ENCODE measurements at regions not wholly inside any gene's neighbourhood (a gene's known extent, or its start where the extent isn't known, plus 50 kb on each side); places are given as distances from the start of the nearest gene placed in this dataset.

DNA sequence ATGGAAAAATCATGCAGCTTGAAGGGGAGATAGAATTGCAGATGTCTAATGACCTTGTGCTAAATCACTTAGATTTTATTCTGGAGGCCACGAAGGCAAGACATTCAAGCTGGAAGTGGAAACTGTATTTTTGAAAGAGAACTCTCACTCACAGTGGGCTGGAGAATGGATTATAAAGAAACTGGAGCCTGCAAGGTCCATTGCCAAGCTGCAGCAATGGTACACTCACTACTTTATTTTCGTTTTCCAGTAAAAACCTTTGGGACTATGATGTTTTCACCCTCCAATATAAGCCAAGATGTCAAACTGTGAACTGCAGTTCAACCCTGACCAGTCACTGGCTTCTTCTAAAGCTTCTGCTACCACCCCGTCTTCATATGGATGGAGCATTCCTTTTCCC is 62.0 kb downstream of the SKIDA1 start:
- Histone ChIP-seq H3K4me3 (ENCODE audit: low read depth in 2 of 2, low read length in 2 of 2) (no peak overlapping the region), H3K9me3 (ENCODE audit: control insufficient read depth, insufficient read depth, low read depth, low read length) (no peaks in the 10 kb centered on the region), H3K4me1 (ENCODE audit: control insufficient read depth, insufficient read depth, low read length) (no peaks in the 10 kb centered on the region), H3K27me3 (ENCODE audit: control insufficient read depth, insufficient read depth, low read length) (no peaks in the 10 kb centered on the region), H3K36me3 (ENCODE audit: control insufficient read depth, insufficient read depth, low read length) (no peaks in the 10 kb centered on the region), H3K27ac (ENCODE audit: low read length) (peak overlapping the region; percentile 11; the same call in 1 of the 2 replicates)
- ATAC-seq (no peak), DNase-seq (ENCODE audit: low read depth, low spot score) (no peak)
- intact Hi-C loops (cut with micrococcal nuclease; ENCODE audit: unreplicated experiment) = no loop called here
- ChIA-PET CTCF (no interaction called here), POLR2A (no interaction called here)
- in situ Hi-C loops (cut with HindIII; ENCODE audit: low pct_unique_long_range_greater_than_20kb, low sequenced_read_pairs) = no loop called here
- TF ChIP-seq TCF7L2 (IDR thresholded peaks at IDR 0.05; ENCODE audit: low read depth, low read length) = no peak
- TF ChIP-seq, protein P1, sequence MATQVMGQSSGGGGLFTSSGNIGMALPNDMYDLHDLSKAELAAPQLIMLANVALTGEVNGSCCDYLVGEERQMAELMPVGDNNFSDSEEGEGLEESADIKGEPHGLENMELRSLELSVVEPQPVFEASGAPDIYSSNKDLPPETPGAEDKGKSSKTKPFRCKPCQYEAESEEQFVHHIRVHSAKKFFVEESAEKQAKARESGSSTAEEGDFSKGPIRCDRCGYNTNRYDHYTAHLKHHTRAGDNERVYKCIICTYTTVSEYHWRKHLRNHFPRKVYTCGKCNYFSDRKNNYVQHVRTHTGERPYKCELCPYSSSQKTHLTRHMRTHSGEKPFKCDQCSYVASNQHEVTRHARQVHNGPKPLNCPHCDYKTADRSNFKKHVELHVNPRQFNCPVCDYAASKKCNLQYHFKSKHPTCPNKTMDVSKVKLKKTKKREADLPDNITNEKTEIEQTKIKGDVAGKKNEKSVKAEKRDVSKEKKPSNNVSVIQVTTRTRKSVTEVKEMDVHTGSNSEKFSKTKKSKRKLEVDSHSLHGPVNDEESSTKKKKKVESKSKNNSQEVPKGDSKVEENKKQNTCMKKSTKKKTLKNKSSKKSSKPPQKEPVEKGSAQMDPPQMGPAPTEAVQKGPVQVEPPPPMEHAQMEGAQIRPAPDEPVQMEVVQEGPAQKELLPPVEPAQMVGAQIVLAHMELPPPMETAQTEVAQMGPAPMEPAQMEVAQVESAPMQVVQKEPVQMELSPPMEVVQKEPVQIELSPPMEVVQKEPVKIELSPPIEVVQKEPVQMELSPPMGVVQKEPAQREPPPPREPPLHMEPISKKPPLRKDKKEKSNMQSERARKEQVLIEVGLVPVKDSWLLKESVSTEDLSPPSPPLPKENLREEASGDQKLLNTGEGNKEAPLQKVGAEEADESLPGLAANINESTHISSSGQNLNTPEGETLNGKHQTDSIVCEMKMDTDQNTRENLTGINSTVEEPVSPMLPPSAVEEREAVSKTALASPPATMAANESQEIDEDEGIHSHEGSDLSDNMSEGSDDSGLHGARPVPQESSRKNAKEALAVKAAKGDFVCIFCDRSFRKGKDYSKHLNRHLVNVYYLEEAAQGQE (IDR thresholded peaks at IDR 0.05; ENCODE audit: insufficient read depth in 1 of 2, low read depth in 2 of 2, low read length in 1 of 2) = no peak
- no peak for TF ChIP-seq CTCF (IDR thresholded peaks at IDR 0.05)
- no peak for TF ChIP-seq SIN3A (IDR thresholded peaks at IDR 0.05; ENCODE audit: borderline replicate concordance, insufficient read depth, low read depth, low read length)
- no peak for TF ChIP-seq POLR2AphosphoS5 (IDR thresholded peaks at IDR 0.05; ENCODE audit: low read depth, low read length)
- no TSS peak for BruUV-seq (replicated peaks)

GRCh38 chr10:21458126-21458871 is 67.2 kb downstream of the SKIDA1 start:
- CTCF ChIA-PET = no interaction called here
- no TSS peak for BruUV-seq (replicated peaks)
- no peaks in the 10 kb centered on the region for H3K36me3 ChIP-seq (ENCODE audit: control insufficient read depth, insufficient read depth, low read length)
- no peaks in the 10 kb centered on the region for H3K27me3 ChIP-seq (ENCODE audit: control insufficient read depth, insufficient read depth, low read length)
- no peaks in the 10 kb centered on the region for H3K4me1 ChIP-seq (ENCODE audit: control insufficient read depth, insufficient read depth, low read length)
- no peak for DNase-seq (ENCODE audit: low read depth, low spot score)
- intact Hi-C loops (cut with micrococcal nuclease; ENCODE audit: unreplicated experiment) = no loop called here
- ATAC-seq = no peak
- POLR2A ChIA-PET = no interaction called here
- in situ Hi-C loops (cut with HindIII; ENCODE audit: low pct_unique_long_range_greater_than_20kb, low sequenced_read_pairs) = no loop called here
- TF ChIP-seq TCF7L2 (IDR thresholded peaks at IDR 0.05; ENCODE audit: low read depth, low read length) = no peak
- no peak for TF ChIP-seq SIN3A (IDR thresholded peaks at IDR 0.05; ENCODE audit: borderline replicate concordance, insufficient read depth, low read depth, low read length)
- no peak overlapping the region for H3K4me3 ChIP-seq (ENCODE audit: low read depth in 2 of 2, low read length in 2 of 2)
- peaks cover 7% of the 10 kb centered on the region; the same call in 1 of the 2 replicates for H3K9me3 ChIP-seq (ENCODE audit: control insufficient read depth, insufficient read depth, low read depth, low read length)
- no peak overlapping the region for H3K27ac ChIP-seq (ENCODE audit: low read length)

- ATAC-seq (no peak), DNase-seq (ENCODE audit: low read depth, low spot score) (no peak)
- Histone ChIP-seq H3K9me3 (ENCODE audit: control insufficient read depth, insufficient read depth, low read depth, low read length) (peaks cover 7% of the 10 kb centered on the region; the same call in 1 of the 2 replicates), H3K27ac (ENCODE audit: low read length) (no peak overlapping the region), H3K36me3 (ENCODE audit: control insufficient read depth, insufficient read depth, low read length) (no peaks in the 10 kb centered on the region), H3K4me1 (ENCODE audit: control insufficient read depth, insufficient read depth, low read length) (no peaks in the 10 kb centered on the region), H3K27me3 (ENCODE audit: control insufficient read depth, insufficient read depth, low read length) (no peaks in the 10 kb centered on the region), H3K4me3 (ENCODE audit: low read depth in 2 of 2, low read length in 2 of 2) (no peak overlapping the region)
- no peak for TF ChIP-seq CTCF (IDR thresholded peaks at IDR 0.05)
- TF ChIP-seq TCF7L2 (IDR thresholded peaks at IDR 0.05; ENCODE audit: low read depth, low read length) = no peak
- TF ChIP-seq SIN3A (IDR thresholded peaks at IDR 0.05; ENCODE audit: borderline replicate concordance, insufficient read depth, low read depth, low read length) = no peak
- TF ChIP-seq, protein P1 (IDR thresholded peaks at IDR 0.05; ENCODE audit: insufficient read depth in 1 of 2, low read depth in 2 of 2, low read length in 1 of 2) = no peak
- no peak for TF ChIP-seq POLR2AphosphoS5 (IDR thresholded peaks at IDR 0.05; ENCODE audit: low read depth, low read length)
- in situ Hi-C loops (cut with HindIII; ENCODE audit: low pct_unique_long_range_greater_than_20kb, low sequenced_read_pairs) (no loop called here), intact Hi-C loops (cut with micrococcal nuclease; ENCODE audit: unreplicated experiment) (no loop called here)
- POLR2A ChIA-PET = no interaction called here
- no TSS peak for BruUV-seq (replicated peaks)
- CTCF ChIA-PET = no interaction called here
Observed at GRCh38 chr10:21456160-21456559, 69.3 kb downstream of the SKIDA1 start.
